ENCODE measurements at regions not wholly inside any gene's neighbourhood (a gene's known extent, or its start where the extent isn't known, plus 50 kb on each side); places are given as distances from the start of the nearest gene placed in this dataset.

DNA sequence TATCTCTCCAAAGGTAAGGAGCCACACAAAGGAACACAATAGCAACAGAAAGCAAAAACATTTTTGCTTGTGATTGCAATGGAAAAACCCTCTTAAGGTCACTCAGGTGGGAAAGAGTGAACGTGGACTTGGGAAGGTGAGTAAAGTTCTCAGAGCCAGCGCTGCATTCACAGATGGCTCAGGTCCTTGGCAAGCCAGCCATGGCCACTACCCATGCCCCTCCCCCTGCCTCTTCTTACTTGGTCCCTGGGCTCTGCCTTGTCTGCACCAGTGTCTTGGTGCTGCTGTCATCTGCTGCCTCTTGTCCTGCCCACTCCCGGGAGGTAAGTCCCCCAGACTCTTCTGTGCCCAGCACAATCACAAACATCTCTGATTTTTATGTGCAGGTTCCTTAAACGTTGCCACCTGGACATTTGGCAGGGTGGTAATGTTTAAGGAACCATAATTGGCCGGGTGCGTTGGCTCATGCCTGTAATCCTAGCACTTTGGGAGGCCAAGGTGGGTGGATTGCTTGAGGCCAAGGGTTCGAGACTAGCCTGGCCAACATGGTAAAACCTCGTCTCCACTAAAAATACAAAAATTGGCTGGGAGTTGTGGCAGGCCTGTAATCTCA lies 74.6 kb downstream of the FEM1C start:
- DNase-seq: no peak

- DNase-seq: peak; percentile 64
Measured at GRCh38 chr5:115467628-115468027, 76.9 kb downstream of the FEM1C start.

DNA sequence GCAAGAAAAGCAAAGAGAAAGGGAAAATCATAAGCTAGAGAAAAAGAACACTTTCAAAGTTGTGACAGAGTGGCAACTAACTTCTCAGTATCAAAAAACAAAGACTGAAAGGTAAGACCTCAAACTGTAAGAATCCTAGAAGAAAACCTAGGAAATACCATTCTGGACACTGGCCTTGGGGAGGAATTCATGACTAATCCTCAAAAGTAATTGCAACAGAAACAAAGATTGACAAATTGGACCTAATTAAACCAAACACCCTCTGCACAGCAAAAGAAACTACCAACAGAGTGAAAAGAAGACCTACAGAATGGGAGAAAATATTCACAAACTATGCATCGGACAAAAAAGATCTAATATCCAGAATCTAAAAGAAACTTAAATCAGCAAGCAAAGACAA lies 79.1 kb downstream of the FEM1C start:
- peak; percentile 52 for DNase-seq

GRCh38 chr5:115463983-115464382 lies 80.6 kb downstream of the FEM1C start:
- DNase-seq: no peak

GRCh38 chr5:115461506-115462290 lies 82.9 kb downstream of the FEM1C start:
- peak; percentile 77 for DNase-seq

GRCh38 chr5:115461093-115461492 lies 83.5 kb downstream of the FEM1C start:
- DNase-seq: no peak

DNA sequence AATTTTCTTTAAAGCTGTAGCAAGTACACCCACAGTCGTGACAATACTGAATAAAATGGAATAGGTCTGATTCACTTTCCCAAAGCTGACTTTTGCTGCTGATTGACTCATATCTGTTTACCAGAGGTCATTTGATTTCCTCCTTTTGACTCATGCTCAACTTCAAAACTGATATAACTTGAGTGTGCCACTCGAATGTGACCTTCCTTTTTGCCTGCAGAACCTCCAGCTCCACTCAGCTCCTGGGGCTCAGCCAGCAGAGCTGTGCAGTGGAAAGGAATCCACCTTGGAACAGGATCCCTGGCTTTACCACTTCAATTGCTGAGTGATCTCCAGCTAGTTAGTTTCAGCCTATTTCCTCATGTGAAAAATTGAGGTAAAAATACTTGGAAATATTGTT lies 84.1 kb downstream of the FEM1C start:
- DNase-seq: peak; percentile 94

- DNase-seq: no peak
Measured at GRCh38 chr5:115459855-115460341, 84.7 kb downstream of the FEM1C start.

DNA sequence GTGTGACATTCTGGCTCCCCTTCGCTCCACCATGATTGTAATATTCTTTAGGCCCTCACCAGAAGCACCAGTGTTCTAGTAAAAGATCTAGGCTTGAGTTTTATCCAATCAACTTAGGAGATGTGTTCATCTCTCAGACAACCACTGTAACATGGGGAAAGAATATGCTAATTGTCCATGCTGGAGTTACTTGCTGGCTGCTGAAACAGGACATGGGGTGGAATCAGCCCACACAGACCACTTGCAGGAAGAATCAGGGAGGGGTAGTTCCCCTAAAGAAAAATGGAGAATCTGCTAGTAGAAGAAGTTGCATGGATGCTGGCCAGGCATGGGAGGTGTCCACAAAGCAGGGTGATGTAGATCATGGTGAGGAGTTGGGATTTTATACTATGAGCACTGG lies 86.2 kb downstream of the FEM1C start:
- DNase-seq: peak; percentile 80

DNA sequence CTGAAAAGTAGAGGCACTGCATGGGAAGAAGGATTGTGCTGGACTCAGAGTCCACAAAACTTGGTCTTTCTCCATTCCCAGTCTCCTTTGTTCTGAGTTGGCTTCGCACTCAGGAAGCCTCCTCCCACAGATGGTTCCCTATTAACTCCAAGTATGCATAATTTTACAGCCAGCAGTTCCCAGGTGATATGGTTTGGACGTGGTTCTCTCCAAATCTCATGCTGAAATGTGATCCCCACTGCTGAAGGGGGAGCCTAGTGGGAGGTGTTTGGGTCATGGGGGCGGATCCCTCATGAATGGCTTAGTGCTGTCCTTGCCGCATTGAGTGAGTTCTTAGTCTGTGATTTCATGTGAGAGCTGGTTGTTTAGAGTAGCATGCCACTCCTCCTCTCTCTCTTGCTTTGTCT lies 86.6 kb downstream of the FEM1C start:
- no peak for DNase-seq

DNA sequence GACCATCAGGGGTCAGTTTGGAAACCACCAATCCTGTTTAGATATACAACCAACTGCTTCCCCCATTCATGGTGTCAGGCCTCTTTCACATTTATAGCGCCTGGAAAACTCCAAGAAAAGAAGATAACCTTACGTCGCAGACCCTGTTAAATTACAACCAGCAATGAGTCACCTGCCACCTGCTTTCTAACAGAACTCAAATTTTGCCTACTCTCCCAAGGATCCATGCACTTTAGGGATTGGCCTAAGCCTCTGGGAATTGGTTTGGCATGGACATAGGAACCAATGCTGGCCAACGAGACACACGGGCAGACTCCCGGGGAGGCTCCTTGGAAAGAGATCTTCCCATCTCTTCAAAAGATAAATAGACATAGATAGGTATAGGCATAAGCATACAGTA lies 87.0 kb downstream of the FEM1C start:
- DNase-seq: no peak

- DNase-seq: no peak
Measured at GRCh38 chr5:115456539-115457040, 88.0 kb downstream of the FEM1C start.

- peak; percentile 30 for DNase-seq
Measured at GRCh38 chr5:115456056-115456455, 88.5 kb downstream of the FEM1C start.

GRCh38 chr5:115455301-115455707 lies 89.3 kb downstream of the FEM1C start:
- DNase-seq: peak; percentile 71

DNA sequence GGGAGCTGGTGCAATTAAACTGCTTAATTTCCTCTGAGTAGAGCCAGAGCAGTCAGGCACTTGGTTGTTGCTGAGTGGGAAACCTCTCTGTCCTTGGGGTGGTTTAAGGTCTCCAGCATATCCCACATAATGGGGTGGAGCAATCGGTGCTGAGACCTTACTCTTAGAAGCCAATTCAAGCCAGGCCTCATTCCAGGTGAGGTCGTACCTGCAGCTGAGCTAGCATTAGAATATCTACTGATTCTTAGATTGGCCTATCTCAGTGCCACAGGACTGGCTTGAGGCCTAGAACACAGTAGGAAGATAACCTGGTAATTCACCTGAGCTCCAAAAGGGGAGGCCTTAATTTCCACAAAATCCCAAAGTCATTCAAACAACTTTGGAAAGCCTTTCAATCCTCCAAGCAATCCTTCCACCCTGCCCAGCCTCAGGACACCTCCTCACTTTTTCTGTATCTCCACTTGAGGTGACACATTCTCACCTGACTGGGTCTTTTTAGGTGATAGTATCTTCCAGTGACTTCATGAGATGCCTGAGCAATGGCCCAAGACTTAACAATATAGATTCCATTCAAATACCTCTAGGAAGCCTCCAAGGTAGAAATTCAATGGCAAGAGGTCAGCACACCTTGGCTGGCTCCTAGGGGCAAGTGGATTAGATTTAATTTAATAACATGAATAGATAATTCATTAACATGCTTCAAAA lies 91.0 kb downstream of the FEM1C start:
- no peak for DNase-seq

GRCh38 chr5:115452536-115453235 lies 91.9 kb downstream of the FEM1C start:
- no peak for DNase-seq

GRCh38 chr5:115452083-115452482 lies 92.5 kb downstream of the FEM1C start:
- no peak for DNase-seq

DNA sequence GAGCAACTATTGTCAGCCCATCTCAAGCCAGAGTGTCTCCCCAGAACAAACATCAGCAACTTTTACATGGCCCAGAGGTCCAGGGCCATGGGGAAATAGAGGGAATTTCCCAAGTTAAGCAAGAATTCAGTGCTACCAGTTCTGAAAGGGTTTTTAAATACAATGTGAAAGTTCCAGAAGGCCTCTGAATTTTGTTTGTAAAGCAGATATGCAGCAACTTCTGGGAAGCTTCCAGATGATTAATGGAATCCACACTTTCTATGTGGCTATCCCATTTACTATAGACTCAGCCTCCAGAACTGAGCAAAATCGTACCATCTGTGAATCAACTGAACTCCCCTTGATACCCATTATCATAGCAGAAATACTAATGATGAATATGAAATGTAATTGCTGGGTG lies 93.8 kb downstream of the FEM1C start:
- peak; percentile 96 for DNase-seq

GRCh38 chr5:115448630-115449029 lies 95.9 kb downstream of the FEM1C start:
- peak; percentile 11 for DNase-seq

DNA sequence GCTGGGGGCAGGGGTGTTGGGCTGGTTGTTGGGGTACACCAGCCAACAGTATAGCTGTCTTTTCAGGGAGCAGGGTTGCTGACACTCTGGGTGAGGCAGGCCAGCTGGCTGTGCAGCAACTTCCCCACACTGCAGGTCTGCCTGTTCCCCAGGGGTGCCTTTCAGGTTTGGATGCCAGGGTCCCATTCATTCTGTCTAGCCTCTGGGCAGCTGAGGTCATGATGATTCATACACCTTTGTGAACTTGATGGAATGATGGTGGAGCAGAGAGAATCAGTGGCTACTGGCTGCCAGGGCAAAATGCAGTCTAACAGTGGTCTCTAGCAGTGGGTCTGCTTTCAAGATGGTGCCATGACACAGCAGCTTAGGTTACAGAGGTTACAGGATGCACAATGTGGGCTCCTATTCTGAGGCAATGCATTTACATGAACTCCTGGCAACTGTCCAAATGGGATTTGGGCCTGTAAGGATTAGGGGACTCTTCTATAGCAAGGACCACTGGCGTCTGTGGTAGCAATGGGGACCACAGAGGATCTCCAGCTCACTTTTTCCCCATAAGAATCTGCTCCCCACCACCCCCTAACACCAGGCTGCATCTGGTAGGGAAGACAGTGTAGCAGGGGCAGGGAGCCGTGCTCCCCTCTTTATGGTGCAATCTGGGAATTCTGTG lies 103.7 kb downstream of the FEM1C start:
- DNase-seq: no peak

GRCh38 chr5:115439639-115440038 lies 104.9 kb downstream of the FEM1C start:
- no peak for DNase-seq

GRCh38 chr5:115439042-115439441 lies 105.5 kb downstream of the FEM1C start:
- no peak for DNase-seq

Measured in inflammatory macrophage treated with lipopolysaccharide for 4 hours (primary cell).